A549 (cell line): ENCODE measurements at regions not wholly inside any gene's neighbourhood (a gene's known extent, or its start where the extent isn't known, plus 50 kb on each side); places are given as distances from the start of the nearest gene placed in this dataset.

ENCODE experiments used
- CEBPB ChIP-seq, 2 experiments: fragments of >200 bp in 1 of 2; sonication (Bioruptor Twin) in 1 of 2; formaldehyde crosslinking in 1 of 2; IDR thresholded peaks; 2 replicates each; pipeline ENCODE4 v1.6.1; 2012 to 2016
- CHD4 ChIP-seq: fragments of 200-600 bp; sonication (generic); IDR thresholded peaks from 2 replicates; pipeline ENCODE4 v1.6.1; 2016; ENCODE audit warnings: antibody characterized with exemption, mild to moderate bottlenecking, borderline replicate concordance
- CTCF ChIP-seq: fragments of >200 bp; sonication (Bioruptor Twin); formaldehyde crosslinking; IDR thresholded peaks from 3 replicates; pipeline ENCODE4 v1.5.1; 2016
- JUN ChIP-seq, 2 experiments: fragments of >200 bp; sonication (Bioruptor Twin); formaldehyde crosslinking; IDR thresholded peaks; 2 replicates in 1 of 2; 3 replicates in 1 of 2; pipeline ENCODE4 v1.6.1; 2016 to 2017
- MYC ChIP-seq: IDR thresholded peaks from 2 replicates; pipeline ENCODE4 v1.6.1; 2012; ENCODE audit warnings: mild to moderate bottlenecking, inconsistent platforms, low read length, improper control_type of control experiment, borderline replicate concordance
- PHF8 ChIP-seq: fragments of 200-600 bp; sonication (generic); IDR thresholded peaks from 2 replicates; pipeline ENCODE4 v1.6.1; 2016; ENCODE audit warnings: low read depth, mild to moderate bottlenecking, antibody characterized with exemption, moderate library complexity, borderline replicate concordance
- RAD21 ChIP-seq, 2 experiments: fragments of >200 bp in 1 of 2; sonication (Bioruptor Twin) in 1 of 2; formaldehyde crosslinking in 1 of 2; IDR thresholded peaks in 1 of 2; conservative IDR thresholded peaks in 1 of 2; 2 replicates in 1 of 2; 3 replicates in 1 of 2; pipeline ENCODE4 v1.6.1; 2012 to 2018; ENCODE audit warnings: inconsistent platforms in 1 of 2
- ZC3H11A ChIP-seq: fragments of 450-650 bp; IDR thresholded peaks from 2 replicates; pipeline ENCODE4 v1.6.1; 2014; ENCODE audit warnings: antibody characterized with exemption, mild to moderate bottlenecking

GRCh38 chr5:158552241-158552640 lies 547.5 kb downstream of the EBF1 start:
- TF ChIP-seq JUN (IDR thresholded peaks at IDR 0.05) (no peak), CTCF (no peak), PHF8 (no peak), ZC3H11A (no peak), CEBPB (IDR thresholded peaks at IDR 0.05) (no peak), RAD21 (conservative IDR thresholded peaks at IDR 0.05 in 1 of 2, IDR thresholded peaks at IDR 0.05 in 1 of 2) (no peak), MYC (no peak), CHD4 (no peak)
